ENCODE measurements at regions not wholly inside any gene's neighbourhood (a gene's known extent, or its start where the extent isn't known, plus 50 kb on each side); places are given as distances from the start of the nearest gene placed in this dataset.
A peak's percentile ranks its signal among the peaks of the same experiment; 100 is the strongest.

DNA sequence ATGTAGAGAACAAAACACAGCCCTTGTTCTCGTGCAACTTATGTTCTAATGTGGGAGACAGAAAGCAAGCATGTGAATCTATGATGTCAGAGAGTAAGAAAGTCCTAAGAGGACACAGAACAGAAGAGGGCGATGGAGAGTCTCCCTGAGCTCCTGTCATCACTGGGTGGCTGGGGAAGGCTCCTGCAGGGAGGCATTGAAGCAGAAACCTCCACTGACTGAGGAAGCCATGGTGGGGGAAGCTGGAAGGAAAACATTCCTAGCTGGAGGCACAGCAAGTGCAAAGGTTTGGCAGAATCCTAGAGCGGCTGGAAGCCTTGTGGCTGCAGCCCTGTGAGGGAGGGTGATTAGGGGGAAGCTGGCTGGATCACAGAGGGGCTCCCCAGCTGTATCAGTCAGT, 248.0 kb downstream of the CDH26 start:
- in situ Hi-C loops (cut with HindIII; ENCODE audit: low pct_ligation_motif_present, low sequenced_read_pairs), result no loop called here

DNA sequence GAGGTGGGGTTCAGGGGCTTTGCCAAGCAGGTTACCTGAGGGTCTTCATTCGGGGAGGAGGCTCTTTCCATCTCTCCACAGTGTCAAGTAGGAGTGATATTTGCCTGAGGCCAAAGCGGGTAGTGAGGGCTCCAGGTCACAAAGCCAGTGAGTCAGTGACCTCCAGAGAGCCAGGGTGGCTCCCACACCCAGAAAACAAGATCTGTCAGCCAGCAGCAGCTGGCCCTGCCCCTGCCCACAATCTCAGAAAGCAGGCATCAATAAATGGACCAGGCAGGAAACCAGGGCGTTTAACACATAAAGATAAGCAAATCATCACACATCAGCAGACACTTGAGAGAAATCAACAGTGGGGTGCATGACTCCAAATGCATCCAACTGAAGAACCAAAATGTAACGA, 250.8 kb downstream of the CDH26 start:
- no peak for DNase-seq
- Histone ChIP-seq H3K36me3 (replicated peaks) (no peaks in the 10 kb centered on the region), H3K27me3 (replicated peaks) (no peaks in the 10 kb centered on the region), H3K4me3 (ENCODE audit: low read depth, low read length) (no peak overlapping the region), H3K27ac (no peak overlapping the region)
- TF ChIP-seq, protein P1, sequence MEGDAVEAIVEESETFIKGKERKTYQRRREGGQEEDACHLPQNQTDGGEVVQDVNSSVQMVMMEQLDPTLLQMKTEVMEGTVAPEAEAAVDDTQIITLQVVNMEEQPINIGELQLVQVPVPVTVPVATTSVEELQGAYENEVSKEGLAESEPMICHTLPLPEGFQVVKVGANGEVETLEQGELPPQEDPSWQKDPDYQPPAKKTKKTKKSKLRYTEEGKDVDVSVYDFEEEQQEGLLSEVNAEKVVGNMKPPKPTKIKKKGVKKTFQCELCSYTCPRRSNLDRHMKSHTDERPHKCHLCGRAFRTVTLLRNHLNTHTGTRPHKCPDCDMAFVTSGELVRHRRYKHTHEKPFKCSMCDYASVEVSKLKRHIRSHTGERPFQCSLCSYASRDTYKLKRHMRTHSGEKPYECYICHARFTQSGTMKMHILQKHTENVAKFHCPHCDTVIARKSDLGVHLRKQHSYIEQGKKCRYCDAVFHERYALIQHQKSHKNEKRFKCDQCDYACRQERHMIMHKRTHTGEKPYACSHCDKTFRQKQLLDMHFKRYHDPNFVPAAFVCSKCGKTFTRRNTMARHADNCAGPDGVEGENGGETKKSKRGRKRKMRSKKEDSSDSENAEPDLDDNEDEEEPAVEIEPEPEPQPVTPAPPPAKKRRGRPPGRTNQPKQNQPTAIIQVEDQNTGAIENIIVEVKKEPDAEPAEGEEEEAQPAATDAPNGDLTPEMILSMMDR (IDR thresholded peaks at IDR 0.05; ENCODE audit: low read depth, low read length, missing control alignments), result no peak
- in situ Hi-C loops (cut with HindIII; ENCODE audit: low pct_ligation_motif_present, low sequenced_read_pairs), result no loop called here

More for the DNA sequence above, 248.0 kb downstream of the CDH26 start:
- Histone ChIP-seq H3K27ac (no peak overlapping the region), H3K36me3 (replicated peaks) (no peaks in the 10 kb centered on the region), H3K27me3 (replicated peaks) (no peaks in the 10 kb centered on the region), H3K4me3 (ENCODE audit: low read depth, low read length) (no peak overlapping the region)
- TF ChIP-seq, protein P1 (IDR thresholded peaks at IDR 0.05; ENCODE audit: low read depth, low read length, missing control alignments), result peak; percentile 75
- DNase-seq, result peak; percentile 54

DNA sequence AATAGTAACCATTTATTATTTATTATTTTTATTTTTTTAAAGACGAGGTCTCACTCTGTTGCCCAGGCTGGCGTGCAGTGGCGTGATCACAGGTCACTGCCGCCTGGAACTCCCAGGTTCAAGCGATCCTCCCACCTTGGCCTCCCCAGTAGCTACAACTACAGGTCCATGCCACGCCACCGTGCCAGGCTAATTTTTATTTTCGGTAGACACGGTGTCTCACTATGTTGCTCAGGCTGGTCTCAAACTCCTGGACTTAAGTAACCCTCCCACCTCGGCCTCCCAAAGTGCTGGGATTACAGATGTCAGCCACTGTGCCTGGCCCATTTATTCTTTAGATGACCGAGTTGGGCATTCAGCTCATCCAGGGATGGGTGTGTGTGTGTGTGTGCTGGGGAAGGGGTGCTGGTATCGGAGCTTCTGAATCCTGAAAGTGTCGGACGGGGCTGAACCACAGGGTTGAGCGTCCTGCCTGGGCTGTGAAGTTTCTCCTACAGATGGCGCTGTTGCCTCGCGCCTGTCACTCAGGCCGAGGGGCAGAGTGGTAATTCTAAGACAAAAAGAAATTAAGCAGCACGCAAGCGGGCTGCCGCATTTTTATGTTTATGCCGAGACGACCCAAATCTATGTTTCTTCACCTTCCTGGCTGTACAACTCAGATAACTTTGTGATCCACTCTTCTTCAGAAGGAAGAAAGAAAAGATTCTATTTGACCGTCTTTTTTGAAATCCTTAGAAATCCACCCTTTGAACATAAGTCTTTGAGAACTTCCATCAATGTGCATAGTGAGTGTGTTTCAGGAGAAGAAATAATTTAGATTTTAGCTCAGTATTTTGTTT, 252.8 kb downstream of the CDH26 start:
- Histone ChIP-seq H3K27ac (no peak overlapping the region), H3K4me3 (ENCODE audit: low read depth, low read length) (no peak overlapping the region), H3K27me3 (replicated peaks) (no peaks in the 10 kb centered on the region), H3K36me3 (replicated peaks) (no peaks in the 10 kb centered on the region)
- in situ Hi-C loops (cut with HindIII; ENCODE audit: low pct_ligation_motif_present, low sequenced_read_pairs), result no loop called here
- peak; percentile 43 for DNase-seq
- TF ChIP-seq, protein P1 (IDR thresholded peaks at IDR 0.05; ENCODE audit: low read depth, low read length, missing control alignments), result peak; percentile 94

DNA sequence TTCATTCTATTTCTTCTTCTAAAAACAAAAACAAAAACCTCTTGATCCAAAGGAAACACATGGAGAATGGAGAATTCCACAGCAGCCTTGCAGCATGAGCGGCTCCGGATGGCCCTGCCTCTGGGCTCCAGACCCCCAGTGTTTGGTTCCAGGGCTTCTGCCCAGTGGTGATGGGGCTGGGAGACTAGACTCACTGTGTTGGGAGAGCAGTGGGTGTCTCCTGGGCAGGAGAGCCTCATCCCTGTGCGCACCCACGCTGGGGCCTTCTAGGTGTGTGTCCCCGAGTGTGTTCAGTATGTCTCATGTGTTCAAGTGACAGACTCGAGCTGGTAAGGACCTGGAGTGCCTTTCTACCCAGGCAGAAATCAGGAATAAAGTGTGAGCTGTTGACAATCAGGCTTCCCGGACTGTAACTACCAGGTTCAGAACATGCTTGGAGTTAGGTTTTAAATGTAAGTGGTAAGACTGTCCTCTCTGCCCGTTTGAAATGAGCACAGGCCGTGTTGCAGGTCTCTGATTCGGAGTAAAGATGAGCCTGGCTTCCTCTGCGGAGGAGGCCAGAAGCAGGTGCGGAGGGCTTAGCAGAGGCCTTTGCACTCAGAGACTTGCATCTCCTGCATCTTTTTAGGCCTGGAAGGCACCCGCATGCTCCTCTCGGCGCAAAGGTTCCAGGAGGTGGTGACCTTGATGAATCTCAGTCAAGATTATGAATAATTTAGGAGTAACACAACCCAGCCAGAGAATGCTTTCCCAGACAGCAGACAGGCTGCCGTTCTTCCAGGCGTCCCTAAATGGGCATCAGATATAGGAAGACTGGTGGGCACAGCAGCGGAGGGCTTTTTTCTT, 253.6 kb downstream of the CDH26 start:
- TF ChIP-seq, protein P1 (IDR thresholded peaks at IDR 0.05; ENCODE audit: low read depth, low read length, missing control alignments), result peak; percentile 0
- no peaks in the 10 kb centered on the region for H3K36me3 ChIP-seq (replicated peaks)
- no peaks in the 10 kb centered on the region for H3K27me3 ChIP-seq (replicated peaks)
- in situ Hi-C loops (cut with HindIII; ENCODE audit: low pct_ligation_motif_present, low sequenced_read_pairs), result no loop called here
- no peak overlapping the region for H3K4me3 ChIP-seq (ENCODE audit: low read depth, low read length)
- DNase-seq, result no peak
- no peak overlapping the region for H3K27ac ChIP-seq

DNA sequence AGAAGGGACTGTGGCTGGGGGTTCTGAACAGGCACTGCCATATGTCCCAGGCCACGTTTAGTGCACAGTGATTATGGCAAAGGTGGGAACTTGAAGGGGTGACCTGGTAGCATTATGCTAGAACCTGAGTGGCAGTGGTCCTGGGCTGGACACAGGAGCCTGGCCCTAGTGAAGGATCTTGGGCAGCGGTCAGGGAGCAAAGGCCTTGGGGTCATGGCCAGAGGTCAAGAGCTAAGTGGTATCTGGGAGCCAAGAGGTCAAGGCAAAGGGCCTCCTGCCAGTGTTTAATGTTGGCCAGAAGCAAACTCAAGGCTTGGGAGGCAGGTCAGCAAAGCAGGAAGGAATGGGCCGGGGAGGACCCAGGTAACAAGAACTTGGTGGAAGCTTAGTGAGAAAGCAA, 254.5 kb downstream of the CDH26 start:
- TF ChIP-seq, protein P1 (IDR thresholded peaks at IDR 0.05; ENCODE audit: low read depth, low read length, missing control alignments), result no peak
- Histone ChIP-seq H3K36me3 (replicated peaks) (no peaks in the 10 kb centered on the region), H3K27me3 (replicated peaks) (no peaks in the 10 kb centered on the region), H3K27ac (no peak overlapping the region), H3K4me3 (ENCODE audit: low read depth, low read length) (no peak overlapping the region)
- DNase-seq, result no peak
- in situ Hi-C loops (cut with HindIII; ENCODE audit: low pct_ligation_motif_present, low sequenced_read_pairs), result no loop called here
